ENCODE measurements at regions not wholly inside any gene's neighbourhood (a gene's known extent, or its start where the extent isn't known, plus 50 kb on each side); places are given as distances from the start of the nearest gene placed in this dataset.

DNA sequence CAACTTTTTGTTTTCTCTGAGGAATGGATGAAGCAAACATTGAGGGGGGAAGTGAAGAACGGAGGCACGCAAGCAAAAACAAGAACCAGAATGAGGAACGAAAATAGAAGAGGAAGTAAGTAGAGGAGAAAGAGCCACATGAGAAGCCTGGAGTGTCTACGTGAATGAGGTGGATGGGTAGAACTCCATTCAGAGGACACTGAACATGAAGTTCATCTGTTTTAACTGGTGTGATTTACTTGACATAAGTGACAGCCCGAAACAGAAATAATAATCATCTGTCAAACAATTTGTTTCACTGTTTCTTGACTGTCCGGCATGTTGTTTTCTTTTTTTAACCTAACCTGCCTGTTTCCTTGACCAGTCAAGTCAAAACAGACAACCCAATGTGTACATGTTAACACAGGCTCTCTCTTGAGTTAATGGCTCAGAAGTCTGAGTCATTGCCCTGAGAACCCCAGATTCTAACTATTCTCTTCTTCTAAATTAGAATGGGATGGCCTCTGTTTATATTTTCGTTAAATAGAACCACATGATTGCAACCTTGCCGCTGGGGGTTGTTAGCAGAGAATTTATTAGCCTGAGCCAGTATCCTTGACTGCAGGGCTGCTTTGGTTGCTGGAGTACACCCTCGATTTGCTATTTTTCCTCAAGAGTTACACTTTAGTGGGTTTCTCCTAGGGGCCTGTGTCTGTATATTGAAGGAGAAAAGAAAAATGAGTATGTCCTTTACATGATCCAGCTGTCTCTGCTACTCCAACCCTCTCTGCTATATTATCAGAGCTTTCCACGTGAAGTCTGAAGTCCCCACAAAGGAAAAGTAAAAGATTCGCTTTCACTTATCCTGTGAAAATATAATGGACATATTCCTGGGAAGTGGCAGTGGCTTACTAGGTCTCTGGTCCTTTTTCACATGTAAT is 151.7 kb downstream of the ZC3H11B start:
- TF ChIP-seq, protein P1, sequence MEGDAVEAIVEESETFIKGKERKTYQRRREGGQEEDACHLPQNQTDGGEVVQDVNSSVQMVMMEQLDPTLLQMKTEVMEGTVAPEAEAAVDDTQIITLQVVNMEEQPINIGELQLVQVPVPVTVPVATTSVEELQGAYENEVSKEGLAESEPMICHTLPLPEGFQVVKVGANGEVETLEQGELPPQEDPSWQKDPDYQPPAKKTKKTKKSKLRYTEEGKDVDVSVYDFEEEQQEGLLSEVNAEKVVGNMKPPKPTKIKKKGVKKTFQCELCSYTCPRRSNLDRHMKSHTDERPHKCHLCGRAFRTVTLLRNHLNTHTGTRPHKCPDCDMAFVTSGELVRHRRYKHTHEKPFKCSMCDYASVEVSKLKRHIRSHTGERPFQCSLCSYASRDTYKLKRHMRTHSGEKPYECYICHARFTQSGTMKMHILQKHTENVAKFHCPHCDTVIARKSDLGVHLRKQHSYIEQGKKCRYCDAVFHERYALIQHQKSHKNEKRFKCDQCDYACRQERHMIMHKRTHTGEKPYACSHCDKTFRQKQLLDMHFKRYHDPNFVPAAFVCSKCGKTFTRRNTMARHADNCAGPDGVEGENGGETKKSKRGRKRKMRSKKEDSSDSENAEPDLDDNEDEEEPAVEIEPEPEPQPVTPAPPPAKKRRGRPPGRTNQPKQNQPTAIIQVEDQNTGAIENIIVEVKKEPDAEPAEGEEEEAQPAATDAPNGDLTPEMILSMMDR (IDR thresholded peaks at IDR 0.05; ENCODE audit: low read depth, low read length, missing control alignments): no peak
- H3K4me3 ChIP-seq (replicated peaks; ENCODE audit: low read depth, low read length): no peak overlapping the region
- peak; percentile 79 for DNase-seq (ENCODE audit: extremely low read depth, low read depth)

DNA sequence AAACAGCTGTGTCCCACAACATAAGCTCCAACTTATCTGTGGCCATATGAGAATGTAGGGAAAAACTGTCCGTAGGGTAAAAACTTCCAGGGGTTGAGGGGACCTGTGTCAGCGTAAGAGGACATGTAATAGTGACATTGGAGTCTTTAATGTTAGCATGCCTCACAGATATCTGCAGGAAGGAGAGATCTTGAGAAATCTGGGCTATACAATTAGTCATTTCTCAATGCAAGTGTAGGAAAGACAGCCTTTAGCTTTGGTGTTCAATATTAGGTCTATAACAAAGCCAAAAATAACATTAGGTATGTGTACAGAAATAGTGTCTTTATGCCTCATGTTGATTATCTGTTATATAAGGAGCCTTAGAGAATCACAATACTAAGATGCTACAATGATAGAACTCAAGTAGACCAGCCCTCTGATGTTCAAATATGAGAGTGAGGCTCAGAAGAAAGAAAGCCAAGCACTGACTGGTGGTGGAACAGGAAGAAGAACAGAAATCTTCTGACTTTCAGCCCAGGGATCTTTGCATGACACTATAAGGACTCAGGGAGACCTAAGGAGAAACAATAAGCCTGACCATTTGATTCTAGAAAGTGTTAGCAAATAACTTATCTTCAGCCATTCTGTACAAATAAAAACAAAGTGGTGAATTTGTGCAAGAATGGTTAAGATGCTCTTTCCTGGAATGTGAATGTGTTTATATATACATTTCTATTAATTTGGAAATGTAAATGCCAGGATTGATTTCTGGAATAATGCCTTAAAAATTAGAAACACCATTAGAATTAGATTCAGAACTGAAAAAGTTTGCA is 152.6 kb downstream of the ZC3H11B start:
- TF ChIP-seq, protein P1 (IDR thresholded peaks at IDR 0.05; ENCODE audit: low read depth, low read length, missing control alignments): no peak
- no peak for DNase-seq (ENCODE audit: extremely low read depth, low read depth)
- H3K4me3 ChIP-seq (replicated peaks; ENCODE audit: low read depth, low read length): no peak overlapping the region

DNA sequence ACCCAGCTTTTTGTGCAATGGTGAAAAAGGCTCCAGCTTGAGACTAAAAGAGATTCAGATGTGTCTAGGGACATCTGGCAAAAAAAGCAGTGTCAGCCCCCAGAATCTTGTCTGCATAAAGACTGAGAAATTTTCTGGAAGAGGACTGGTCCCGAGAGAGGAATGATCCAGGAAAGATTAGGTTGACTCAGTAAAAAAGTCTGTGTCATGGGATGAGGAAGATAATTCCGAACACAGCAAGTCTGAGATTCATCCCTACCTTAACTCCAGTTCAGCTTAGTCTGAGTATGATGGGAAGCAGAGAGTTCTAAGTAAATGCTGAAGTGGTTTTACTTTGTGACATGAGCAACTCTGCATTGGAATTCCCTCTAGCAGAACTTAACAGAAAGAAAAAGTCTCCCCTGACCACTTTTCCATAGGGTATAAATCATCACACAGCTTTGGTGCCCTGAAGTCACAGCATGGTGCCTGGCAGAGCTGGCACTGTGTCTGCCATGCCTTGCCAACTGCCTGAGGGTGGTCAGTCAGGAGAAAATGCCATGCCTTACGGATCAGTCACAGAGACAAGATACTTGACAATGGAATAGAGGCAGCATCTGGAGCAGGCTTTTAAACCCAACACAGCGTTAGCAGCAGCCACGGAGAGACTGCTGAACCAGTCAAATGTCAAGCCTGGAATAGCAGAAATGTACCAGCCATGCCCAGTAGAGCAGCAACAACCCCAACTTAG is 153.4 kb downstream of the ZC3H11B start:
- DNase-seq (ENCODE audit: extremely low read depth, low read depth): no peak
- TF ChIP-seq, protein P1 (IDR thresholded peaks at IDR 0.05; ENCODE audit: low read depth, low read length, missing control alignments): no peak
- H3K4me3 ChIP-seq (replicated peaks; ENCODE audit: low read depth, low read length): no peak overlapping the region

DNA sequence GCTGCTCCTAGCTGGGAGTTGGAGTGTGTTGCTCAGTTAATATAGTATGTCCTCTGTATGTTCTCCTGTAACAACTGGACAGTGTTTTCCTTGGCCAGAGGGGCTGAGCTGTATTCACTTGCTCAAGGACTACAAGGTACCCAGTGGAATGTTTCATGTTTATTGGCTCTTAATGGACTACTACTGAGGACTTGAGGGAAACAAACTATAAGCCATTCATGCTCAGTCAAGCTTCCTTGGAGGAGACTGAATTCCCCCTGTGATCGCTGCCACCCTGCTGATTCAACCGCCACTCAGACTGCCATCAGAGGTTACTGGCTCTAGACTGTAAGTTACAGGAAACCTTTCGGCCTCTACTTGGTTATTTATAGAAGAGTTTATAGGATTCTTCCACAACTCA is 166.6 kb downstream of the ZC3H11B start:
- no peak for DNase-seq (ENCODE audit: extremely low read depth, low read depth)
- H3K4me3 ChIP-seq (replicated peaks; ENCODE audit: low read depth, low read length): no peak overlapping the region
- TF ChIP-seq, protein P1 (IDR thresholded peaks at IDR 0.05; ENCODE audit: low read depth, low read length, missing control alignments): no peak

DNA sequence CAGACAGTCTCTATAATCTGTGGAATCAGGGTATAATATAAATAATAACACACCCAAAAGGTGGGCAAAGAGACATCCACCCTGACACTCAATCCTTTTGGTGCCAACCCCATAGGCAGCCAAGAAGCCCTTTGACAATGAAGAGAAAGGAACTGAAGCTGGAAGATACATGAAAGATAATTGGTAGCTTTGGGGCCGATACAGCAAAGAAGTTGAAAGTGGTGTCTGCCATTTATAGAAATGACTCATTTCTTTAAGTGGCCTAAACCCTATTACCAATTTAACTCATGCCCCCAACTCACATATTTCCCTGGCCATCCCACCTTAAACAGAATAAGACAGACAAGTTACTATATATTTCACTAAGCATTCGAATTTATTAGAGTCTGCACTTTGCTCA is 167.0 kb downstream of the ZC3H11B start:
- DNase-seq (ENCODE audit: extremely low read depth, low read depth): no peak
- TF ChIP-seq, protein P1 (IDR thresholded peaks at IDR 0.05; ENCODE audit: low read depth, low read length, missing control alignments): no peak
- H3K4me3 ChIP-seq (replicated peaks; ENCODE audit: low read depth, low read length): no peak overlapping the region

DNA sequence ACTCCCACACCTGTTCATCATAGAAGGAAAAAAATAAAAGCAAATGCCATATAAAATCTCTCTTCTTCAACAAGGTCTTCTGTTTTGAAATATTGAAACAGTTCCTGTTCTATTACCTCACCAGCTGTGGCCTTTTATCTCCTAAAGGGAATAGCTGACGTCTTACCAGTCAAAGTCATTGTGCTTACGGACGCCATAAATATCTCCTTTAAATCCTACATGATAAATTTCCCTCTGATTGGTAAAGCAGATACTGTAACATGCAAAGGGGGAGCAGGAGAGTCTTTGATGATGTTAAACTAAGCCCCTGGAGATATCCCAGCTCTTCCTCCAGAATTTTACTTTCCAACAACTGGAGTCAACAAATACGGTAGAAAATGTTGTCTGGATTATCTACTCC is 168.4 kb downstream of the ZC3H11B start:
- TF ChIP-seq, protein P1 (IDR thresholded peaks at IDR 0.05; ENCODE audit: low read depth, low read length, missing control alignments): no peak
- no peak for DNase-seq (ENCODE audit: extremely low read depth, low read depth)
- H3K4me3 ChIP-seq (replicated peaks; ENCODE audit: low read depth, low read length): no peak overlapping the region
